HG03159 (cell line): ENCODE measurements at regions not wholly inside any gene's neighbourhood (a gene's known extent, or its start where the extent isn't known, plus 50 kb on each side); places are given as distances from the start of the nearest gene placed in this dataset.
"Not testable (repeated sequence)": the region's sequence is repeated elsewhere in the genome, so short reads cannot be mapped to it uniquely, and the experiment has no call there.

Source experiments
- ATAC-seq: cut with Tn5 transposase; IDR thresholded peaks from one replicate; pipeline ENCODE4 v1.9.1; 2021; ENCODE audit warnings: mild to moderate bottlenecking, moderate library complexity; ENCODE audit not compliant: unreplicated experiment

DNA sequence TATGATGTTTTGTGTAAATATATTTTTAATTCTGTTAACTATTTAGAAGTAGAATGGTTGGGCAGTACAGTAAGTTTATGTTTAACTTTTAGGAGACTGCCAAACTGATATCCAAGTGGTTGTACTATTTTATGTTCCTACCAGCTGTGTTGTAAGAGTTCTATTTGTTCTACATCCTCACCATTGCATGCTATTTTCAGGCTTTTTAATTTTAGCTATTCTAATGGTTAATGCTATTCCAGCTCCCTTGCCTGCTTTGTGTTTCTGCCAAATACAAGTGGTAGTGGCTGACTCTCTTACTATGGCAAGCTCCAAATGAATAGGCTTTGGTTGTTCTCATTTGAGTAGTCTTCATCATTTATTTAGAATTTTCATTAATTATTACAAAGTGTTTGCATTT lies 476.4 kb downstream of the KIF4B start:
- ATAC-seq = no peak

DNA sequence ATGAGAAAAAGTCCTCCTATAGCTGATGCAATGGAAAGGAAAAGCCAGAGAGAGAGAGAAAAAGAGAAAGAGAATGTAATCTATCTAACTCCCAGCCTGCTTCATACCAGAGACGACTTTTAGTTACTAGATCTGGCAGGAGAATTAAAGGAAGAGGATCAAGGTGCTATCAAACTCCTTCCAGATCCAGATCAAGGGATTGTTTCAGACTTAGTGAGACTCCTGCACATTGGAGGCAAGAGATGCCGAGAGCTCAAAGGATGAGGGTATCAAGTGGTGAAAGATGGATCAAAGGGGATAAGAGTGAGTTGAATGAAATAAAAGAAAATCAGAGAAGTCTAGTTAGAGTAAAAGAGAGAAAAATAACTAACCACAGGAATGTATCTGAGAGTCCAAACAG lies 478.6 kb downstream of the KIF4B start:
- no peak for ATAC-seq

DNA sequence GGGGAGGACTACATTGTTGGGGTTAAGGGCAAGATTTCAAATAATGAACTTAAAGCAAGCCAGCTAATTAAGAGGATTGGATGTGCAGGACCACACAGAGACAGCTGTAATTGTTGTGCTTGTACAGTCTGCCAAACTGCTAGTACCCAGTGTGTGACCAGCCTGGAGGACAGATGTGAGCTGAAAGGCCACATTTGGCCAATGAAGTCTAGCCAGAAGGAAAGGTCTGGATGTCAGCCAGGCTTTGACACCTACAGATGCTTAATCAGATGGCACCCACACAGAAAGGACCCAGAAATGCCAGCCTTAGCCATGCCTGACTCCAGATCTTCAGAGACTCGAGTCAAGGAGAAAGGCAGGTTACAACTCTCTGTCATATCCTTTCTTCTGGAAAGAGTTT lies 491.1 kb downstream of the KIF4B start:
- ATAC-seq = no peak

DNA sequence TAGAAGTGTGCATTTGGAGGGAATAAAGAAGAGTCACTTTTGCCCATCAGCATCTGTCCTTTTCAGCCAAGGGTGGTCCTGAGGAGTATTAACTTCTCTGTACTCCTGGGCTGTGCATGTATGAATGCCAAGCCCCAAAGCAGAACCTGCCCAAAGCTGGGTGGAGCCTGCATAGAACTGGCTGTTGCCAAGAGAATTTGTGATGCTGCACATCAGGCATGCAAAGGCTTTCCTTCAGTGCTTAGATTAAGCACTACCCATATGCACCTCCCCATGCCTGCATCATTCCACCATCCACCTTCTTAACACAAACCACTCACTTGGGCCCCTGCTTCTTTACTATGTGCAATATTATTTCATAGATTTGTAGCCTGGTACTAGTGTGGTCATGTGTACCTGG lies 493.8 kb downstream of the KIF4B start:
- no peak for ATAC-seq

GRCh38 chr5:155508673-155509072 lies 495.1 kb downstream of the KIF4B start:
- ATAC-seq = no peak

GRCh38 chr5:155512329-155512728 lies 498.8 kb downstream of the KIF4B start:
- ATAC-seq = no peak

DNA sequence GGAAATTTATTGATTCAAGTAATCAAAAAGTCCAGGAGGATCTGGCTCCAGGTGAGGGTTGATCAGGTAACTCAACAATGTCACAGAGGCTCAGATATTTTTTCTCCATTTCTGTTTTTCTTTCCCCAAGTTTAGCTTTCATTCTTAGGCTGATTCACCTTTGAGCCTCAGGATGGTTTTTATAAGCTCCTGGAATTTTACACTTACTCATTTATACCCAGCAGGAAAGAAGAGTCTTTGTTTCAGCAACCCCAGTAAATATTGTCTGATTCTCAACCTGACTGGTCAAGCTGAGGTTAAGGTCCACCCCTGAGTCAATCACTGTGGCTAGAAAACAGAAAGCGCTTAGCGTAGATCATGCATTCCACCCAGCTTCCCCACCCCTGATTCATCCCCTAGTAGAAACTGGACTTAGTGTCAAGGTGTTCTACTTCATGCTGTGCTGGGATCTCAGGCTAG lies 500.6 kb downstream of the KIF4B start:
- ATAC-seq = no peak

GRCh38 chr5:155522540-155522939 lies 509.0 kb downstream of the KIF4B start:
- no peak for ATAC-seq

DNA sequence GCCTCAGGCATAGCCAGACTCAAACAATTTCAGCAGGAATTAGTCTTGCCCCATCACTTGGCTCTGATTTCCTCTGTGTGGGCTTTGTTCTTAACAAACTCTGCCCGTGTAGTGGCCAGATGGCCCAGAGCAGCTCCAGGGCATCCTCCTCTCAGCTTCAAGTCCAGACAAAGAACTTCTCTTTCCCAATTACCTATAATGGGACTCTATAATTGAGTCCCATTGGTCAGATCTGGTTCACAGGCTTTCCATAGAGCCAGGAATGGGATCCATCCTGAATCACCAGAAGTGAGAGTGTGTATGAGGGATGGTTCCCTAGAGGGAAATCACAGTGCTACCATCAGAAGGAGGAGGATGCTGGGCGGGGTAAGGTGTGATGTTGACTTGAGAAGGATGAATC lies 515.8 kb downstream of the KIF4B start:
- ATAC-seq = no peak

DNA sequence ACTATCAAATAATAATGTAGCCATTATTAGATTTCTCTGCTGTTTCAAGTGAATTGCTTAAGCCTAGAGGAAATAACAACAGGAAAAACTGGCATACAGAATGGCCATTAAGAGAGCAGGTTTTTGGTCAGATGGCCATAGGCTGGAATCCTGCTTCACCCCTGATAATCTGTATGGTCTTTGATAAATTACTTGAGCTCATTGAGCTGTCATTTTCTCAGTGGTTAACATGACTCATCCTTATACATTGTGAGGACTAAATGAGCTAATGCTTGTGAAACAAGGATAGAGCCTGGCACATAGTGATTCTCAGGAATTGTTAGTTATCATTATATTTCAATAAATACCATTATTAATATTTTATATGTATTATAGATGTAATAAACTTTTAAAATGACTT lies 516.5 kb downstream of the KIF4B start:
- ATAC-seq = no peak

- no peak for ATAC-seq
Observed at GRCh38 chr5:155532621-155533311, 519.2 kb downstream of the KIF4B start.

DNA sequence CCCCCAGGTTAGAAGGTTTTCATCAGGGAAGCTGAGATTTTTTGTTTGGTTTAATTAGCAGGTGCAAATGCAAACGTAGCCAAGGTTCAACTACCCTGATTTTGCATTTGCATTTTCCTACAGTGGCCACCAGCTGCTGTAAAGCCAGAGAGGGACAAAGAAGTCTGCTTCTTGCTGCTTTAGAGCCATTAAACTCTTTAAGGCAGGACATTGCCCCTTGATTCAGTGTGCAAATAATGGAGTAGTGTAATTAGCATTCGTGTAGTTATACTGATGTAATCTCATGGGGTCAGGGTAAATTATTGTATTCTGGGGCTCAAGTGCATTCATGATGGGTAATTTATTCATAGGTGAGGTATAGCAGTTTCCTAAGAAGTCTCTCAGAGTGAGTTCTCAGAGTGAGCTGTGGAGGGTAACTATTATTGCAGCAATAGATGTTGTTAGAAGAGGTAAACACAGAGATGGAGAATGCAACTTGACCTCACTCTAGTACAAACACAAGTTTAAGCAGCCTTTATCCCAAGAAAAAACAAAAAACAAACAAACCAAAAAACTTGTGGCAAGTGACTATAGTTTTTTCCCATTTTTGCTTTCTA lies 526.5 kb downstream of the KIF4B start:
- no peak for ATAC-seq

DNA sequence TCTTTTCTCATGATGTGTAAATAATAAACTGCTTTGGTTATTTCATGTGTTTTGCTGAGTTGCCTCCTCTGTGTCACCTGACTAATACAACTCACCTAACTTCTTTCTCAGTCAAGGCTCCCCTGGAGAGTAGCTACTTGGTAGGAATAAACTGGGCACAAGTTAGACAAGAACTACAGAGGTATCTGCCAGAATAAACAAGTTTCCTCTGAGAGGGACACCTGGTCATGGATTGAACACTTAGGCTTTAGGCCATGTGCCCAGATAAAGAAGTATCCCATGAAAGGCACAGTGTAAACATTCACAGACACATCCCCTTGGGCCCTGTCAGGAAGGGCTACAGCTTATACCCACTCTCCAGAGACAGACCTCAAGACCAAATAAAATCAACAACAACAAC lies 532.5 kb downstream of the KIF4B start:
- ATAC-seq = no peak

DNA sequence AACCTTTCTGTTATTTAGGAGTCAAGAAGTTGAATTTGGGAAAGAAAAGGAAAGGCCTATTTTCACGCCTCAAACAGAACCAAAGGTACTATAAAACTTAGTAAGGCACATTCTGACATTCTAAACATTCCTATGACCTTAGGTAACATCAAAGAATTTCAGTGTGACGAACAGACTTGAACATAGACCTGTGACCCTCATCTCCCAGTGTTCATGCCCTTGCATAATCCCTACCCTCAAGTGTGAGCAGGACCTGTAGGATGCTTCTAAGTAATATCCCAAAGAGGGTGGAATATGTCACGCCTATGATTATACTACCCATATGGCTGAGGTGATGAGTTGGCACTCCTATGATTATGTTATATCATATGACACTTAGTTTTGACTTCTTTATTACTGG lies 540.9 kb downstream of the KIF4B start:
- no peak for ATAC-seq

- ATAC-seq = no peak
Observed at GRCh38 chr5:155556222-155556621, 542.7 kb downstream of the KIF4B start.

DNA sequence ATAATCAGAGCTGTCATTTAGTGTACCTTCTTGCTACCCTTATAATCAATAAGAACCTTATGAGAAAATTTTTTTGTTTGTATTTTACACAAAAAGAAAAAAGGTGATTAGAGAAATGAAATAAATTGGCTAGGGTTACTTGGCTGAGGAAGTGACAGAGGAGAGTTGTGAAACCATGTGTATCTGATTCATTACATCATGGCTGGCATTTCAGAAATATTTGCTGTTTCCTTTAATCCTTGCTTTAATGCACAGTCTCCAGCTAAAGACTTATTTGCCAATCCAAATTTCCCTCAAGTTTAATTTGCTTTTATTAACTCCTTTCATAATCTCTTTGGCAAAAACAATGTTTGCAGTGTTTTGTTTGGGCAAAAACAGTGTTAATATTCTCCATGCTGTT lies 543.1 kb downstream of the KIF4B start:
- no peak for ATAC-seq

- ATAC-seq = no peak
Observed at GRCh38 chr5:155562158-155562557, 548.6 kb downstream of the KIF4B start.

- no peak for ATAC-seq
Observed at GRCh38 chr5:155564541-155564940, 551.0 kb downstream of the KIF4B start.

GRCh38 chr5:155575861-155576260 lies 562.3 kb downstream of the KIF4B start:
- no peak for ATAC-seq

DNA sequence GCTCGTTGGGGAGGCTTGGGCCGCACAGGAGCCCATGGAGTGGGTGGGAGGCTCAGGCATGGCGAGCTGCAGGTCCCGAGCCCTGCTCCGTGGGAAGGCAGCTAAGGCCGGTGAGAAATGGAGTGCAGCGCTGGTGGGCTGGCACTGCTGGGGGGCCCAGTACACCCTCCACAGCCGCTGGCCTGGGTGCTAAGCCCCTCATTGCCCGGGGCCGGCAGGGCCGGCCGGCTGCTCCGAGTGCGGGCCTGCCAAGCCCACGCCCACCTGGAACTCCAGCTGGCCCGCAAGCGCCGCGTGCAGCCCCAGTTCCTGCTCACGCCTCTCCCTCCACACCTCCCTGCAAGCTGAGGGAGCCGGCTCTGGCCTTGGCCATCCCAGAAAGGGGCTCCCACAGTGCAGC lies 573.3 kb downstream of the KIF4B start:
- not testable (repeated sequence) for ATAC-seq

DNA sequence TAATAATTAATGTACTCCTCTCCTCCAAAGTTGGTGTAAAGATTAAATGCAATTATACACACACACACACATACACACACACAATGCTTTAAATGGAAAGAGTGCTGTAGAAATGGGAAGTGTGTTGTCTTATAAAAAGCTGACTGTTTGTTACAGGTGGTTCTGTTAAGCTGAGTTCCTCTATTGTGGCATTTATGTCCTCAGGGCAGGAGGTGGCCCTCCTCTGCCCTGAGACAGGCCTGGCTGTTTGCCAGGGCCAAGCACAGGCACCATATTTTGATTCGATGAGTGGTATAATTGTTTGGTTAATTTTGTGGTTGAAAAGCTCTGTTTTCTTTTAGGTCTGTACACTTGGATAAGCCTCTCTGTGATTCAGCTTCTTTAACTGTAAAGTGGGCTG lies 573.9 kb downstream of the KIF4B start:
- ATAC-seq = no peak

- no peak for ATAC-seq
Observed at GRCh38 chr5:155591273-155591672, 577.7 kb downstream of the KIF4B start.

- ATAC-seq = peak; percentile 62
Observed at GRCh38 chr5:155594270-155594669, 580.7 kb downstream of the KIF4B start.
